GM12874 (cell line): ENCODE measurements at regions not wholly inside any gene's neighbourhood (a gene's known extent, or its start where the extent isn't known, plus 50 kb on each side); places are given as distances from the start of the nearest gene placed in this dataset.

Experiments
- TF ChIP-seq, protein P1 (sequence below): IDR thresholded peaks from 2 replicates; pipeline ENCODE4 v1.5.1; 2011; ENCODE audit warnings: low read depth, mild to moderate bottlenecking, control low read depth, low read length, moderate library complexity; ENCODE audit not compliant: insufficient read depth

DNA sequence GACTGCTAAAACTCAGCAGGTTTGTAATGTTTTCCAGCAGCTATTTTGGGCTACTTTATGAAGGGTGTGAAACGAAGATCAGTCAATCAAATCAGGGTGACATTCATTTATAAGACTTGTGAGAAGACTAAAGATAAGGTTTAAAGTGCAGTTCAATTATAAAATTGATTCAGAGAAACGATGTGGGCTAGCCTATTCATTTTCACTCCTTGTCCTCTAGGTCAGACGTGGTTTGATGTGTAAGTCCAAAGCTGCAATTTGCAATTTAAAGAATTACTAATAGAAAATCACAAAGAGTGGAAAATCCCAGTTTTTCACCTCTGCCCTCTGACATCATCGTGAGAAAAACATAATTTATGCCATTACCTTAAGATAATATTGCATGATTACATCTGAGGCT, 243.5 kb upstream of the NOVA1 start:
- TF ChIP-seq, protein P1, sequence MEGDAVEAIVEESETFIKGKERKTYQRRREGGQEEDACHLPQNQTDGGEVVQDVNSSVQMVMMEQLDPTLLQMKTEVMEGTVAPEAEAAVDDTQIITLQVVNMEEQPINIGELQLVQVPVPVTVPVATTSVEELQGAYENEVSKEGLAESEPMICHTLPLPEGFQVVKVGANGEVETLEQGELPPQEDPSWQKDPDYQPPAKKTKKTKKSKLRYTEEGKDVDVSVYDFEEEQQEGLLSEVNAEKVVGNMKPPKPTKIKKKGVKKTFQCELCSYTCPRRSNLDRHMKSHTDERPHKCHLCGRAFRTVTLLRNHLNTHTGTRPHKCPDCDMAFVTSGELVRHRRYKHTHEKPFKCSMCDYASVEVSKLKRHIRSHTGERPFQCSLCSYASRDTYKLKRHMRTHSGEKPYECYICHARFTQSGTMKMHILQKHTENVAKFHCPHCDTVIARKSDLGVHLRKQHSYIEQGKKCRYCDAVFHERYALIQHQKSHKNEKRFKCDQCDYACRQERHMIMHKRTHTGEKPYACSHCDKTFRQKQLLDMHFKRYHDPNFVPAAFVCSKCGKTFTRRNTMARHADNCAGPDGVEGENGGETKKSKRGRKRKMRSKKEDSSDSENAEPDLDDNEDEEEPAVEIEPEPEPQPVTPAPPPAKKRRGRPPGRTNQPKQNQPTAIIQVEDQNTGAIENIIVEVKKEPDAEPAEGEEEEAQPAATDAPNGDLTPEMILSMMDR = no peak

DNA sequence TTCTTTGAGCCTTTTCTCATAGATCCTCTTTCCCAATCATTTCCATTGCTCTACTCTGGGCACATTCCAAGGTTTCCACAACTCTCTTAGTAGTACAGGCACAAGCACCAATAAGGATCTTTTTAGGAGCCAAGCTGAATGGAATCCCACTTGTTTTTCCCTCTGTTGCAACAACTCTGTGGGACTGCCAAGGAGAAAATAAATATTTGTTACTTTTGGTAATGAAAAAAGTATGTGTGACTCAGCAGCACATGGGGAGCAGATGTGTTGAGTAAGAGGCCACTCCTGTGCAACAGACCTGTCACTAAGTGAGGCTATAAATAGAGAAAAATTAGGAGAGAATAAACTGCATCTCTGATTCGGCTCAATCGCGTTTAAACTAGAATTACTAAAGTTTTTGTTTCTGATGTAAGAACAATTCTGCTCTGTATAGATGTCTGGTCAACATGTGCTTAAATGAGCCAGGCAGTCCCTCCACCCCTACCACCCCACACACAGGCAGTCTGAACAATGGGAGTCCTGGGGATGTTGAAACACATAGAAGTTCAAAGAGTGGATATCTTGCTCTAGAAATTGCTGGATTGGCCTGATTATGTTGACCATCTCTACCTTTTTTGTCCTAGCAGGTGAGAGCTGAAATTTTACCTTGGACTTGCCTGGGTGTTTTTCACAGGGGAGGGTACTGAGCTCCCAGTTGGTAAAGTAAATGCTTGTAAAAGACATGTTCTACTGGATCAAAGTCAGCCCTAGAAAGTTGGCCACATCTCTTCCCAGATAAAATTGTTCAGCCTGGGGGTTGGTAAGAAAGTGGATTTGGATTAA, 244.3 kb upstream of the NOVA1 start:
- TF ChIP-seq, protein P1 = no peak

GRCh38 chr14:26845151-26845818, 247.5 kb upstream of the NOVA1 start:
- TF ChIP-seq, protein P1 = no peak

DNA sequence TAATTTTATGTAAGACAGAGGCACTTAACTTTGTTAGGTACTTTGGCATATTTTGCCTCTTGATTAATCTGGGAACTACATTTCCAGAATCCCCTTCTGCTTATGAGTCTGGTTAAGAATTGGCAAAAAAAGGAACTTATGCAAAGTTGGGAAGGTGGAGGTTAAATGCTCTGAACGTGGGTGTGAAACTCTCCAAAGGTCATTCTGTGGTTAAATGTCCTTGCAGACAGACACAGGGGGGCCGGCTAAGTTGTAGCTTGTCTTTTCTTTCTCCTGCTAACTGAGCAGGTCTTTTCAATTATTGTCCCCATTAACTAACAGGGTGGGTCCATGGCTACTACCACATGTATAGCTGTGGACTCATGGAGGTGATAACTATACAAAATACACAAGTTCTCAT, 248.6 kb upstream of the NOVA1 start:
- TF ChIP-seq, protein P1 = no peak

GRCh38 chr14:26849514-26849913, 251.7 kb upstream of the NOVA1 start:
- TF ChIP-seq, protein P1 = no peak

- TF ChIP-seq, protein P1 = no peak
Observed at GRCh38 chr14:26851793-26852192, 254.0 kb upstream of the NOVA1 start.

DNA sequence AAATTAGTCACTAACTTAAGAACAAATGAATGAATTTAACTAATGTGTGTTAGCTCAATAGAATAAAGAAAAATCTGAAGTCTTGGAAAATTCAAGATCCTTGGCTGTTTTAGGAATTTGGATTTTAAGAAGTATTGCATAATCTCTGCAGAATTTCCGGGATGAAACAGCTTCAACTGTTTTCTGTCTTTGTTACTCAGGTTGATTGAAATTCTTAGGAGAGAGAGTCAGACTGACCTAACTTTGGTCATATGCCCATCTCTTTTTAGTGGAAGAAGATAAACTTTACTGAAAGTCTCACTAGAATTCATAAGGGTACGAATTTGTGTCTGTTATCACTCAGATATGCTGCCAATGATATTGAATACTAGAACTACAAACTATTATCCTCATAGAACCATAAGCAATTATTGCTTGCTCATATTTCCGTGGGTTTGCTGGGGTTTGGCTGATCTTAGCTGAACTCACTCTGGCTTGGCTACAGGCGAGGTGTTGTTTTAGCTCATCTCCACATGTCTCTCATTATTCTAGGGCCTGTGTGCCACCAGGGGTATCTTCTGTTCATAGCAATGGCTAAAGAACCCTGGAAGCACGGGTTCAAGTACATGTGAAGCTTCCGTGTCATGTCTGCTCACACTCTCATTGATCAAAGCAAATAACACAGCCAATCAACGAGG, 257.4 kb upstream of the NOVA1 start:
- TF ChIP-seq, protein P1 = no peak
